ENCODE measurements at regions not wholly inside any gene's neighbourhood (a gene's known extent, or its start where the extent isn't known, plus 50 kb on each side); places are given as distances from the start of the nearest gene placed in this dataset.
"Not testable (repeated sequence)": the region's sequence is repeated elsewhere in the genome, so short reads cannot be mapped to it uniquely, and the experiment has no call there.

DNA sequence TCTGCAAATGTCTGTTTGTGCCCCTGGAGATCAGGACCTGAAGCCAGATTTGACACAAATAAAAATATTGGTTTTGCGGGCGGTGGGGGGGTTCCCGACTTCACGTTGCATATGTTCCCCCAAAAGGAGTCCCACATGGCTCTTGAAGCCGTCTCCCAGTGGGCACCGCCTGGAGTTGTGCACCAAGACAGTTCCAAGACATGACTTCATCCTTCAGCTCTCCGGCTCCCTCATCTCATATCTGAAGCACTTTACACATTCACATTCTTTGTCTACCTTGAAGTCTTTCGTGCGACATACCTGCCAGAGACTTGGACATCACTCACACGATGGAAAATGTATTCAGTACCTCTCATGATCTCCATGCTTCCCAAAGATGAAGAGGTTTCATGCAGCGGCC, 362.8 kb upstream of the FOXK1 start:
- no peak for DNase-seq (ENCODE audit: low spot score)

DNA sequence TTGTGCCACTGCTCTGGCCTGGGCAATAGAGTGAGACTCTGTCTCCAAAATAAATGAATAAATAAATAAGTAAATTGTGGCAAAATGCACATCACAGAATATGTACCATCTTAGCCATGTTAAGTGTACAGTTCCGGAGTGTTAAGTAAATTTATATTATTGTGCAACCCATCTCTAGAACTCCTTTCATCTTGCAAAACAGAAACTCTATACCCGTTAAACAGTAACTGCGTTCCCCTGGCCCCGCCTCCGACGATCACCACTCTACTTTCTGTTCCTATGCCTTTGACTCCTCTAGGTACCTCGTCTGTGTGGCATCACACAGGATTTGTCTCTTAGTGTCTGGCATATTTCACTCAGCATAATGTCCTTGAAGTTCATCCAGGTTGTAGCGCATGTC, 356.4 kb upstream of the FOXK1 start:
- no peak for DNase-seq (ENCODE audit: low spot score)

DNA sequence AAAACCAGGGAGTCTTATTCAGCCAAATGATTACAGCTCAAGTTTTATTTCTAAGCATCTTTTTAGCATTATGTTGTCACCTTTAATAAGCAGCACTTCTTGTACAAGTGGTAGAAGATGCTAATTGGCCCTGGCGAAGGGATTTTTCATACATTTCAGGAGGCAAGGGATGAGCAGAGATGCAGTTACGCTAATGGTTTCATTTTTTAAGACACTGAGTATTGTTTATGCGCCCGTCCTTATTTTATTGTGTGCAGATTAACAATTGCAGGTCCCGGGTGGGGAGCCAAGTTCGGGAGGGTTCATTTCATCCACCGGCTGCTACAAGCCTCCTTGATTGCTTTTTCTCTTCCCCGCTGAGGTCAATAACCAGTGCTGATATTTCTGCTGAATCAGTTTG, 350.4 kb upstream of the FOXK1 start:
- DNase-seq (ENCODE audit: low spot score): no peak

DNA sequence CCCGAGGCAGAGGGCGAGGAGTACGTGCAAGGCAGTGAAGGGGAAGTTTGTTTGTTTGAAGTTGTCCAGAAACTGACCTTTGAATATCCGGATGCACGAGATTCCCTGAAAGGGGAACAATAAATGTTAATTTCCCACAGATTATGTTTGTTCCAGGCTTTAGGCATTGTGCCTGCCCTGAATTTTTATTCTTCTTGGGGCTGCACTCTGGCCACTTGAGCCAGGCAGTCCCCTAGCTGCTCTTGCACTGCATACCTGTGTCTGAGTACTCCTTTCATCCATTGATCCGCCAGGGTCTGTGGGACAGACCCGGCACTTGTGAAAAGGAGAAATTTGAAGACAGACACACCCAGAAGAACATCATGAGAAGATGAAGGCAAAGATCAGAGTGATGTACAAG, 343.5 kb upstream of the FOXK1 start:
- no peak for DNase-seq (ENCODE audit: low spot score)

- no peak for DNase-seq (ENCODE audit: low spot score)
These were observed 338.5 kb upstream of the FOXK1 start for GRCh38 chr7:4343272-4344247.

DNA sequence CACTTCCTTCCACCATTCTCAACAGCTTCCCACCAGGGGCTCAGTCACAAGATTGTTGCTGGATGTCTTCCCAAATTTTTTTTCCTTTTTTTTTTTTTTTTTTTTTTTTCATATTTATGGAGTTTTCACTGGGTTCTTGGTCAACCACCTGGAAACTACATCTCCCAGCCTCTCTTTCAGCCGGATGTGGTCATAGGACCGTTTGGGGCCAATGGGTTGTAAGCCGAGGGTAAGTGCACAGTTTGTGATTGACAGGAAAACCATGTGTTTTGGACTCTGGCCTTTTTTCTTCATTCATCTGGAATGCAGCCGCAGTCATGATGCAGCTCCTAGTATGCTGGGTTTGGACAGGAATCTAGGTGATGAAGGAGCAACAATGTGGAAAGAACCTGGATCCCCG, 337.1 kb upstream of the FOXK1 start:
- DNase-seq (ENCODE audit: low spot score): no peak

DNA sequence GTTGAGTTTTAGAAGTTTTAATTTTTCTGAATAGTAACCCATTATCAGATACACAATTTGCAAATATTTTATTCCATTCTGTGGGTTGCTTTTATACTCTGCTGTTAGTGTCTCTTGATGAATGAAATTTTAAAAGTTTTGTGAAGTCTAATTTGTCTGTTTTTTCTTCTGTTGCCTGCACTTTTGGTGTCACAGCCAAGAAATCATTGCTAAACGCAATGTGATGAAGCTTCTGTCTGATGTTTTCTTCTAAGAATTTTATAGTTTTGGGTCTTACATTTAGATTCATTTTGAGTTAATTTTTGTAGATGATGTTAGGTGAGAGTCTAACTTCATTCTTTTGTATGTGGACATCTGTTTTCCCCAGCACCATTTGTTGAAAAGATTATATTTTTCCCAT, 330.0 kb upstream of the FOXK1 start:
- DNase-seq (ENCODE audit: low spot score): no peak

- no peak for DNase-seq (ENCODE audit: low spot score)
These were observed 320.3 kb upstream of the FOXK1 start for GRCh38 chr7:4361774-4362173.

DNA sequence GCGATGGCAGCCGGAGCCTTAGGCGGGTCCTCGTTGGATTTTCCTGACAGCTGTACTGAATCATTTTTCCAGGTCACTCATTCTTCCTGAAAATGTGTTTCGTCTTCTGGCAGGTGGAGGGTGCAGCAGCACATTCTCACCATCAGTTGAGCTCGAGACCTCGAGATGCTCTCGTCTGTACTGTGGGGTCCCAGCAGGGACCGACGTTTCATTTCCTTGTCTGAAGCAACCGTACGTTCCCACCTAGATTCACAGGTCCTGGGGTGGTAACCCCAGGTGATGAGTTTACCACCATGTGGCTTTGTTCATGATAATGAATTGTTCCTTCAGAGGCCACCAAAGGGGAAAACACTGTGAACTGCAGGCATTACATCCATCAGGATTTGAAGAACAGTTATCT, 298.5 kb upstream of the FOXK1 start:
- DNase-seq (ENCODE audit: low spot score): no peak

- no peak for DNase-seq (ENCODE audit: low spot score)
These were observed 295.9 kb upstream of the FOXK1 start for GRCh38 chr7:4386190-4386589.

DNA sequence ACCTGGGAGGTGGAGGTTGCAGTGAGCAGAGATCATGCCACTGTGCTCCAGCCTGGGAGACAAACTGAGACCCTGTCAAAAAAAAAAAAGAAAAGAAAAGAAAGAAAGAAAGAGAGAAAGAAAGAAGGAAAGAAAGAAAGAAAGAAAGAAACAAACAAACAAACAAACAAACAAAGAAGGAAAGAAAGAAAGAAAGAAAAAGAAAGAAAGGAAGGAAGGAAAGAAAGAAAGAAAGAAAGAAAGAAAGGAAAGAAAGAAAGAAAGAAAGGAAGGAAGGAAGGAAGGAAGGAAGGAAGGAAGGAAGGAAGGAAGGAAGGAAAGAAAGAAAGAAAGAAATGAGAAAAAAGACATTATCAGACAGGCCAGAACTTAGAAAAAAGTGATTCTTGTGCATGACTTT, 291.0 kb upstream of the FOXK1 start:
- not testable (repeated sequence) for DNase-seq (ENCODE audit: low spot score)

GRCh38 chr7:4394736-4395135, 287.4 kb upstream of the FOXK1 start:
- DNase-seq (ENCODE audit: low spot score): no peak

GRCh38 chr7:4399121-4399520, 283.0 kb upstream of the FOXK1 start:
- DNase-seq (ENCODE audit: low spot score): no peak

DNA sequence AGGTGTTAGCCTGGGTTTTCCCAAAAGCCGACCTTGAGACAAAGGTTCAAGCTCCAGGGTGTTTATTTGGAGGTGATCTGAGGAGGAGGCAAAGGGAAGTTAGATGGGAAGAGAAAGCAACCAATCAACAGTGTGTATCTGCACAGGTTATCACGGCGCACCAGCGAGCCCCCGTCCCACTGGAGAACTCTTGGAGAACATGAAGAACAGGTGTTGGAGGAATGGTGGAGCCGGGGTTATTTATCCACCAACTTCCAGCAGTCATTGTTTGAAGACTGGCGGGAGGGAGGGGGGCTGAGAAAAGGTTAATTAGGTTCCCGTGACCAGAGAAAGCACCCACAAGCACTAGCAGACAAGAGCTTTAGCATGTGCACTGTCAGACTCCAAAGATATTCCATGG, 282.5 kb upstream of the FOXK1 start:
- no peak for DNase-seq (ENCODE audit: low spot score)

DNA sequence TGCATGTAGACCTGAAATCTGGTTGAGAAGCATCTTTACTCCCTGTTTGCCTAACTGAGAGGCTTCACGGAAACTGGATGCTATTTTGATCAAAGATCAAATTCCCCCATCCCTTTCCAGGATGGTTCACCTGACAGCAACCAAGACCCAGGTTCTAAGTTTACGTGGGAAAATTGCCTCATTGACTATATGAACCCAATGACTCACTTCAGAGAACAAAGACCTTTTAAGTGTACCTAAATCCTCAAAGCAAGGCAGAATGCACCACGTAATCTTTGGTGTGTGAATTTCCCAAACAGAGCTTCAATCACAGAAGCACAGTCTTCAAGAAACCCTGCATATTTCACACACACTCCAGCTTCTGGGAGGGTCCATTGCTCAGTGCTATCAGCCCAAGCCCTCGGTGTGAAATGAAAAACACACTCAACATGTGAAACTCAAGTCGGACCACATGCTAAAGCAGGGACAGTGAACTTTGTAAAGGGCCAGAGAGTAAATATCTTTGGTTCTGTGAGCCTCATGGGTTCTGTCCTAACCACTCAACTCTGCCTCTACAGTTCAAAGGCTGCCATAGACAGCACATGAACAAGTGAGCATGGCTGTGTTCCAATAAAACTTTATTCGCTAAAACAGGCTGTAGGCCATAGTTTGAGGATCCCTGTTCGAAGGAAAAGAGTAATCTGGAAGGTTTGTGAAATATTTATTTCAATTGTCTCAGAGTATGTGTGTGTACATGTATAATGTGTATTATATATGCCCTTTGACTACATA, 275.6 kb upstream of the FOXK1 start:
- no peak for DNase-seq (ENCODE audit: low spot score)

- DNase-seq (ENCODE audit: low spot score): no peak
These were observed 272.1 kb upstream of the FOXK1 start for GRCh38 chr7:4409946-4410345.

GRCh38 chr7:4416396-4417056, 265.6 kb upstream of the FOXK1 start:
- no peak for DNase-seq (ENCODE audit: low spot score)

DNA sequence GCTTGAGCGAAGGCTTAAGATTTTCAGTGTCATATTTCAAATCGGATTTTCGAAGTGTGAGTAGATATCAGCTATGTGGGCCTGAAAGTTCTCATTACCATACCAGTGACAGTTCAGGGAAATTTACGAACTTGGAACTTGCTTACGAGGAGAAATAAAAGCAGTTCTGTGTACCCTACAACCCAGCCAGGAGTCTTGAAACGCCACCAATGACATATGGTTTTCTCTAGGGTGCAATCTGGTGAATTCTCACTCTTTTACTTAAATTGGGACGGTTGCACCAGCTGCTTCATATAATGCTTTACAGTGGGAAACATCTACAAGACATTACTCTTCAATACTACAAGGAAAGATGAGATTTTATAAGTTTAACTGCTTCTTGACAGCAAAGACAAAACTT, 253.6 kb upstream of the FOXK1 start:
- no peak for DNase-seq (ENCODE audit: low spot score)

DNA sequence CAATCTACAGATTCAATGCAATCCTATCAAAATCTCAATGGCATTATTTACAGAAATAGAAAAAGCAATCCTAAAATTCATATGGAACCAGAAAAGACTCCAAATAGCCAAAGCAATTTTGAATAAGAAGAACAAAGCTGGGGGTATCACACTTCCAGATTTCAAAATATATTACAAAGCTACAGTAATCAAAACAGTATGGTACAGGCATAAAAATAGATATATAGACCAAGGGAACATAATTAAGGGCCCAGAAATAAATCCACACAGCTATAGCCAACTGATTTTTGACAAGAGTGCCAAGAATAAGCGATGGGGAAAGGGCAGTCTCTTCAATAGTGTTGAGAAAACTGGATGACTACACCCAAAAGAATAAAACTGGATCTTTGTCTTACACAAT, 251.9 kb upstream of the FOXK1 start:
- no peak for DNase-seq (ENCODE audit: low spot score)

GRCh38 chr7:4434306-4434705, 247.8 kb upstream of the FOXK1 start:
- no peak for DNase-seq (ENCODE audit: low spot score)

GRCh38 chr7:4436361-4436895, 245.7 kb upstream of the FOXK1 start:
- no peak for DNase-seq (ENCODE audit: low spot score)

DNA sequence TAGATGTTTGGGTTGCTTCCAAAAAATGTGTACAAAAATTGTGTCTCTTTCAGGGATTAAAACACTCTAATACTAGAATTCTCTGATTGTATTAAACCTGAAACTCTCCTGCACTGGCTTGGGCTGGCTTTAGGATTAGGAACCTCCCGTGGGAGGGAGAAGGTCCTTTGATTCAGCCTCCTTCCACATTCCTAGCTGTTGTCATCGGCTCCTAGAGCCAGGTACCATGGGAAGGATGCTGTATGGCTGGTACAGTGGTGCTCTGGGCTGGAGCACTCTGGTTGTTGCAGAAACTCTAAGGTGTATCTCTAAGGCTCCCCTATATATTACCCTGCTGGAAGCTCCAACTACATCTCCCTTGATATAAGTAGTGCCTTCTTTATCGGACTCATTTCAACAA, 245.2 kb upstream of the FOXK1 start:
- no peak for DNase-seq (ENCODE audit: low spot score)

- DNase-seq (ENCODE audit: low spot score): no peak
These were observed 244.2 kb upstream of the FOXK1 start for GRCh38 chr7:4437916-4438315.
